HG03439 (cell line): ENCODE measurements at regions not wholly inside any gene's neighbourhood (a gene's known extent, or its start where the extent isn't known, plus 50 kb on each side); places are given as distances from the start of the nearest gene placed in this dataset.

Source experiments
- ATAC-seq: cut with Tn5 transposase; IDR thresholded peaks from one replicate; pipeline ENCODE4 v1.9.1; 2021; ENCODE audit warnings: mild to moderate bottlenecking, moderate library complexity; ENCODE audit not compliant: unreplicated experiment

- no peak for ATAC-seq
Measured at GRCh38 chr18:57991552-57991951, 52.5 kb upstream of the NEDD4L start.

GRCh38 chr18:57989536-57989935 is 54.5 kb upstream of the NEDD4L start:
- no peak for ATAC-seq

DNA sequence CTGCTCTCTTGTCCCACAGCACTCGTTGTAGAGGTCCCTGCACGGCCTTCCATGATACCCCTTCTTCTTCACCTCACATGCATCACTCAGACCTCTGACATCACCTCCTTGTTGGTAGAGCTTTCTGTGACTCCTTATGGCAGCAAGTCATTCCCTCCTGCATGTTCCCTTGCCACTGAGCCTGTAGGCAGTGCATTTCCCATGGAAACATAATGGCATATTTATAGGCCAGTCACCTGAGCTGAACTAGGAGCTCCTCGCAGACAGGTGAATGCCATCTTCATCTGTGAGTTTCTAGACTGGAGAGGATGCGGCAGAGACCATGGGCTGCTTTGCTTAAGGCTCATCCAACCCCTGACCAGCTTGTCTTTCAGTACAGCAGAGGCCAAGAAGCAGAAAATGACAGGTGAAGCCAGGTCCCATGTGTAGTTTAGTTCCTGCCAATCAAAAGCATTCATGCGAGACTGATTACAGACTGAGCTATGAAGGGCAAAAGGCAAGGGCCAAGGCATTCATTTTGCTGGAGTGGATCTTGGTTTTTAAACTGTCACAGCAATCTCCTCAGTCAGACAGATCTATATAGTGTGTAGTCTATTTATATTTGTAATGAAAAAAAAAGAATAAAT is 59.4 kb upstream of the NEDD4L start:
- no peak for ATAC-seq

GRCh38 chr18:57983965-57984364 is 60.1 kb upstream of the NEDD4L start:
- ATAC-seq: no peak

- no peak for ATAC-seq
Measured at GRCh38 chr18:57983472-57983871, 60.6 kb upstream of the NEDD4L start.

DNA sequence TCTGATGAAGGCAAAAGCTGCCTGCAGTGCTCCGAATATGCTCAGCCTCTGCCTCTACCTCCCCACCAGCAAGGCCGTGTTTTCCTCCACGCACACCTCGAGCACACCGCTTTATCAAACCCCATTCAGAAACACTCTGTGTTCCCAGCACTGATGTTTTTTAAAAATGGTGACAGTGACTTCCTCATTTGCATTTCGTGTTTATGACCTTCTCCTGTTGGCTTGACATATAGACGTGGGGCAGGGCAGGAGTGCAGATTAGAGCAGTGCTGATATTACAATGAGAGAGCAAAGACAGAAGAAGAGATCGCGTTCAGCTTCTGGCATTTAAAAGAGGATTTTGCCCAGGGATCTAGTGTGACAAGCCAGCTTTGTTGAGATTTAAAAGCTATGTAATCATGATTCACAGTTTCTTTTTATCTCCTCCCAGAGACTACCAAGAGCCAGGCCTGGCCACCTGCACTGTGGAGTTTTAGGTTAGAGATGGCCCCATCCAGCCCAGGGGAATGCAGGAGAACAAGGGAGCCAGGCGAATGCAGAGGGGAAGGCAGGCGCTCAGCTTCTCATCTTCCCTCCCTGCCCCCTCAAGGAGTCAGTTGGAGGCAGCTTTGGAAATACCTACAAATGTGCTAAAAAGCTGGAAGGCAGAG is 61.5 kb upstream of the NEDD4L start:
- no peak for ATAC-seq

- ATAC-seq: no peak
Measured at GRCh38 chr18:57981308-57982028, 62.6 kb upstream of the NEDD4L start.

DNA sequence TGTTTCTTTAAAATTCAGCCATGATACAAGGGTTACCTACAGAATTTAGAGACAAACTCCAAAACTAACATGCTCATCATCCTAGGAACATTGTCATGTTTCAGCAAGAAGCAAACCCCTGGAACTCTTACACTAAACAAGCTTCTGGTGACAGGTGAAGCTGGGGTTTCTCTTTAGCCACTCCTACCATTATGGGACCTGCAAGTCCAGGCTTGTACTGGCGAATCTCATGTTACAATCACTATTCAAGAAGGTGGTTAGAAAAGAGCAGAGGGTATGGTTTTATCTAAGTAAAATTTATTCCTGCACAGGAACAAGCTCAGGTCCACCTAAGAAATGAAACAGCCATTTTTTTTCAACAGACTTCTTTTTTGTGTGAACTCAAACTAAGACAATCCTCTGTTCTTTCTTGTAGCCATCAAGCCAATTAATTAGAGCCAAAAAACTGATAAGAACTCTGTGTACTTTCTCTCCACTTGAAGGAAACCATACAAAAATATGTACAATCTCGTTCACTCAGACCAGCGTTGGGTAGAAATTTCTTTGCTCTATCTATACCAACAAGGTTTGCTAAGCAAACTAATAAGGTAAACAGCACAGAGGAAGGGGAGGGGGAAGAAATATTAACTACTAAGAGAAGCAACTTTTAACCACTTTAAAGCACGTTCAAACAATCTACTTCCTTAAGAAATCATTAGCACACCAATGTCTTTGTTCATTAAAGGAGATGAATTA is 63.3 kb upstream of the NEDD4L start:
- no peak for ATAC-seq

GRCh38 chr18:57976230-57976773 is 67.7 kb upstream of the NEDD4L start:
- no peak for ATAC-seq

GRCh38 chr18:57975805-57976204 is 68.2 kb upstream of the NEDD4L start:
- ATAC-seq: no peak

DNA sequence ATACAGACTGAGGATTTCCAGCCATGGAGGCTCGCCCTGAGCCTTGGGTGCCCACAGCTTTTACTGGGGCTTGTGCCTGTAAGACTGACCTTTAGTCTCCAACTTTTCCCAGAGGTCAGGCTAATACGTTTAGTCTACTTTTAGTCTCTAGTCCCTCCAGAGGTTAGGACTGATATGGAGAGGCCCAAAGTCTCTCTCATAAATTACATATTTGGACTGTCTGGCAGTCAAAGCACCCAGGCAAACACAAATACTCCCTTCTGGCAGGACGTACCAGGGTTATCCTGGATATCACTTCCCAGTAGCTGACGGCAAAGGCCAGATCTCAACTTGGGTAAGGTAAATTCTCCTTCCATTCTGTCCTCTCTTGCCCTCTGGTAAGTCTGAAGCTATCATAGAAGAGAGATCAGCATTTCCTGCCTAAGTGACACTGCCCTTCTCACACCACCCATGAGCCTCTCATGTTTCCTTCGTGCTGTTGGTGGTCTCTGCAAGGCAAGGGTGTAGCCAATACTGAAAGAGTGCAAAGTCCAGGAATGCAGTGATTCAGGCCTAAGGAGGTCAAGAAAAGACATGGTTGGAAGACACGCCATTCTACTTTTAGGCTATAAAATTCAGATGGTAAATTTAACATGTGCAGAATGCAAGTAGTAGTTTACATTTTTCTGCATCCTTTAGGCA is 69.3 kb upstream of the NEDD4L start:
- no peak for ATAC-seq

DNA sequence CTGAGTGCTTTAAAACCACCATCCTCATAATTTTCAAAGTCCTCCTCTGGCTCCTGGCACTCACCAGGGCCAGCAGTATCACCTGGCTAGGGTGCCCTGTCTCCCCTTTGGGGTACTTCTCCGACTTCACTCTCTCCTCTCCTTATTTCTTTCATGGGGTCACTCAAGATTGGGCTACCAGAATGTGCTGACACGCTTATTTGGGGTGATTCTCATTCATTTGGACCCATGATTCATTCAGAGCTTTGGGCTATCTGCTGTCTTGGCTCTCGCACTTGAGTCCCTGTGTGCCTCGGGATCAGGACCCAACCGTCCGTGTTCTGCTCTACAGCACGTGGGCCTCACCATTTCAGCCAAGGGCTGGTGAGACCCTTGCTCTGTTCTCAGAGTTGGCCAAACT is 70.1 kb upstream of the NEDD4L start:
- ATAC-seq: no peak

- ATAC-seq: no peak
Measured at GRCh38 chr18:57970356-57971095, 73.5 kb upstream of the NEDD4L start.

GRCh38 chr18:57969824-57970223 is 74.2 kb upstream of the NEDD4L start:
- no peak for ATAC-seq

DNA sequence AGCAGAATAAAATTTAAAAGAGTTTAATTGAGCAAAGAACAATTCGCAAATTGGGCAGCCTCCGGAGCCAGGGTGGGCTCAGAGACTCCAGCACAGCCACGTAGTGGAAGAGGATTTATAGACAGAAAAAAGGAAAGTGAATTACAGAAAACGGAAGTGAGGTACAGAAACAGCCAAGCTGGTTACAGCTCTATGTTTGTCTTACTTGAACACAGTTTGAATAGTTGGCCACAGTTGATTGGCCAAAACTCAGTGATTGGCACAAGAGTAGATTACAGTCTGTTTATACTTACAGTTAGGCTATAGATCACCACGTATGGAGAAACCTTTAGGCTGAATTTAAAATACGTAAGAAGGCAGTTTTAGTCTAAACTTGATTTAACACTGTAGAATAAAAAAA is 78.8 kb upstream of the NEDD4L start:
- no peak for ATAC-seq

DNA sequence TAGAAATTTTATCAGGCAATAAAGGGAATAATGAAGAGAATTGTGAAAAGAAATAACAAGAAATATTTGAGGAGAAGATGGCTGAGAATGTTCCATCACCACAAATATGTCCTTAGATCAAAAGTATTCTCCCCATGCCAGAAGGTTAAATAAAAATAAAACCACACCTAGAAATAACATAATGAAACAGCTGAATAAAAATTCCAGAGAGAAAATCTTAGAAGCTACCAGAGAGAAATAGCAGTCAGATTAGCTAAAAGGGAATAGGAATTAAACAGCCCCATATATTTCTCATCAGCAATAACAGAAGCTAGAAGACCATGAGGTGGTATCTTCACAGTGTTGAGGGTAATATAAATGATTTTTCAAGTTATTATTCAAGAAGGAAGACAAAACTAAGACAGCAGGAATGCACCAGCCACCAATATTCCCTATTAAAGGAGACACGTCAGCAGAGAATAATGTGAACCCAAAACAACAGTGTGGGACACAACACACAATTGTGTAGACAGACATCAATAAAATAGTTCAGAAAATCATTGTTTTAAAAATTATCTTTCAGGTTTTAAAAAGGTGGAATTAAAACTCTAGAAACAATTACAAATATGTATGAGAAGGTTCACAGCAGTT is 82.0 kb upstream of the NEDD4L start:
- no peak for ATAC-seq

- no peak for ATAC-seq
Measured at GRCh38 chr18:57961411-57961810, 82.6 kb upstream of the NEDD4L start.

- no peak for ATAC-seq
Measured at GRCh38 chr18:57959278-57959677, 84.7 kb upstream of the NEDD4L start.

DNA sequence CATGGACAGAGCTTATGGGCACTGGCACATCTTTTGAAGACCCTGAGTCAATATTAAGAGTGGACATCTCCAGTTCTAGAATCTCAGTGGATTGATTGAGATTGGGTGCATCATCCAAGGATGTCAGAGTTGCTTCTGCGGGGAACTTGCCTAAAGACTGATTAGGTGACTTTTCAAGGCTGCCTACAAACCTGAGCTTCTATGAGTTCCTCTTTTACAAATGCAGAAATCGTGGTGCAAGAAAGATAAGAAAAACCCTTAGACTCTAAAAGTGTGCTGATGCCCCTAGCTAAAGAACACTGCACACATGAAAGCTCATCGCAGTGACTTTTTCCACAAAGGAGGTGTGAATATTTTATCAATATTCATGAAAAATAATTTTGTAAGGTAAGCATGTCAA is 86.8 kb upstream of the NEDD4L start:
- ATAC-seq: no peak

DNA sequence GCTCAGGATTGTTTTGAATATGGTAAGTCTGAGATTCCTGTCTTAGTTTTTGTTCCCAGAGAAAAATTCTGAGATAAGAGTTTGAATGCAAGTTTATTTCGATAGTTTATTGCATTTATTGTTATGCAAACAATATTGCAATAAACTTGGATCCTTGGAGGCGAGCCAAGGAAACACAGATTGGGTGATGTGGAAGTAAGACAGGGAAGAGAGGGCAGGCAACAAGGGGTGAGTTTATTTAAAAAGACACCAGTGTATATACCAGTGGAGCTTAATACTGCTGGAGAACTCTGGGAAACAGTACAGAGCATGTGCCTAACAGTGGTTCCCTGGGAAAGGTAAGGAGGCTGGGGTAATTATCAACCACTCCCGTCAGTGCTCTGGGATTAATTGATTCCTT is 87.5 kb upstream of the NEDD4L start:
- ATAC-seq: no peak
